ENCODE measurements at regions not wholly inside any gene's neighbourhood (a gene's known extent, or its start where the extent isn't known, plus 50 kb on each side); places are given as distances from the start of the nearest gene placed in this dataset.

DNA sequence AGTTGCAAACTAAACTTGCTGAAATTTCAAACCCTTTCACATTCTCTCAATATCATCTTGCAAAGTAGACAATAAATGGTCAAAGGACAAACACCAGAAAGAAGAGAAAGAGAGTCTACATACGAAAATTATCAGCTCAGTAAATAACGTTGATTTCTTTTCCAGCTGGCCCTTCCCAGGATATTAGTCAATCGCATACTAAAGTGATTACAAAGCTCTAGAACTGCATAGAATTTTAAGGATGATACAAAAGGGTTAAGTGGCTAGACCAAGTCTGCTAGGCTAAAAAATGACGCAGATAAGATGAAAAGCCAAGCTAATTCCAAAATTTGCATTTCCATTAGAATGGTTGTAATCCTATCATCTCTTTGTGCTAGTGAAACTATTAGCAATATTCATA, 405.7 kb downstream of the FBXO15 start:
- no peak overlapping the region for H3K27ac ChIP-seq
- TF ChIP-seq ZFX (IDR thresholded peaks at IDR 0.05), result no peak
- TF ChIP-seq, protein P1, sequence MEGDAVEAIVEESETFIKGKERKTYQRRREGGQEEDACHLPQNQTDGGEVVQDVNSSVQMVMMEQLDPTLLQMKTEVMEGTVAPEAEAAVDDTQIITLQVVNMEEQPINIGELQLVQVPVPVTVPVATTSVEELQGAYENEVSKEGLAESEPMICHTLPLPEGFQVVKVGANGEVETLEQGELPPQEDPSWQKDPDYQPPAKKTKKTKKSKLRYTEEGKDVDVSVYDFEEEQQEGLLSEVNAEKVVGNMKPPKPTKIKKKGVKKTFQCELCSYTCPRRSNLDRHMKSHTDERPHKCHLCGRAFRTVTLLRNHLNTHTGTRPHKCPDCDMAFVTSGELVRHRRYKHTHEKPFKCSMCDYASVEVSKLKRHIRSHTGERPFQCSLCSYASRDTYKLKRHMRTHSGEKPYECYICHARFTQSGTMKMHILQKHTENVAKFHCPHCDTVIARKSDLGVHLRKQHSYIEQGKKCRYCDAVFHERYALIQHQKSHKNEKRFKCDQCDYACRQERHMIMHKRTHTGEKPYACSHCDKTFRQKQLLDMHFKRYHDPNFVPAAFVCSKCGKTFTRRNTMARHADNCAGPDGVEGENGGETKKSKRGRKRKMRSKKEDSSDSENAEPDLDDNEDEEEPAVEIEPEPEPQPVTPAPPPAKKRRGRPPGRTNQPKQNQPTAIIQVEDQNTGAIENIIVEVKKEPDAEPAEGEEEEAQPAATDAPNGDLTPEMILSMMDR (conservative IDR thresholded peaks at IDR 0.05), result no peak

DNA sequence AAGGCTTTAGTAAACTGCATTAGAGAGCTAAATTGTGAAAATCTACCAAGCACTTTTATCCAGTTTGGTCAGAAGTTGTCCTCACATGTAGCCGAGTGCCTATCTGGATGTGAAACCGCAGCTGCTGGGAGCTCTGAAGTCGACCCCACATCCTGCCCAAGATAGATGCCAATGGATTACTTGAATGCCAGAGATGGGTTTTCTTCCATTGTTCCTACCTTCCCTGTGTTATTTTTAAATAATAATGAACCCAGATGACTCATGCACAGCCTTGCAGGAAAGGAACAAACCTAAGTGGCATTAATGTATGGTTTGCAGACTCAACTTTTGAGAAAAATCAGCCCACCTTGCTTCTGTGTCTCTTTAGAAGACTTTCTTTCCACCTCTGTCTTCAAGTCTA, 408.5 kb downstream of the FBXO15 start:
- H3K27ac ChIP-seq, result no peak overlapping the region
- TF ChIP-seq, protein P1 (conservative IDR thresholded peaks at IDR 0.05), result no peak
- no peak for TF ChIP-seq ZFX (IDR thresholded peaks at IDR 0.05)

DNA sequence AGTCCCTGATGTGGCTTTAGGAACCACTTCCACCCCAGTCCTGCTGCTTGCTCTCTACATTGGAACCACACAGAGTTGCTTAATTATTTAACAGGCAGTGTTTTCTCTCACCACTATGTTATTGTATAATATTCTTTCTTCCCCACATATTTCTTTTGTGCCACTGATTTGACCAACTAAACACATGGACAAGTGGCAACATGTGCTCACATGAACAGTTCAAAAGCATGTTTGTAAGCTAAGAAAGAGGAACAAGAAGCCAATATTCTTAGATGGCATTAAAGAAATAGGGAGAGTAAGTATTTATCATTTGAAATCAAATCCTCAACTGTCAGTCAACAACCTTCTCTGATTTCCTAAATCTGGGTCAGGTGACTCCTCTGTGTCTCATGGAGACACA, 409.6 kb downstream of the FBXO15 start:
- no peak overlapping the region for H3K27ac ChIP-seq
- TF ChIP-seq ZFX (IDR thresholded peaks at IDR 0.05), result no peak
- TF ChIP-seq, protein P1 (conservative IDR thresholded peaks at IDR 0.05), result no peak

DNA sequence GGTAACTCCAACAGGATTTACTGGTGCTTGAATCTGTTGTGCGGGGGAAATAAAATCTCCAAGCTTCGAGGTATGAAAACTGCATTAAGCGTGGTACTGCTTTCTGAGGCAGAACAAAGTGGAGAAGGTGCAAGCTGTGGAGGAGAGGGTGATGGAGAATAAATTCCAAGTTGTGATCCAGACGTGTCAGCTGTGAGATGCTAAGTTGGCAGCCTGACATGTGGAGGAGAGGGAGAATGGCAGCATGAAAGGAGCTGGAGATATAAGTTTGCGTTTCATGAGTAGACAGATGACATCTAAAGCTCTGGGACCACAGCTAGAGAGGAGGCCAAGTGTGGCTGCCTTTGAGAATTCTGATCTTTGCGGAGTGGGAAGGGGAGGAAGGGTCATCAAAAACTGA, 411.8 kb downstream of the FBXO15 start:
- TF ChIP-seq ZFX (IDR thresholded peaks at IDR 0.05), result no peak
- TF ChIP-seq, protein P1 (conservative IDR thresholded peaks at IDR 0.05), result no peak
- H3K27ac ChIP-seq, result peak overlapping the region; percentile 30; the same call in 1 of the 2 replicates

DNA sequence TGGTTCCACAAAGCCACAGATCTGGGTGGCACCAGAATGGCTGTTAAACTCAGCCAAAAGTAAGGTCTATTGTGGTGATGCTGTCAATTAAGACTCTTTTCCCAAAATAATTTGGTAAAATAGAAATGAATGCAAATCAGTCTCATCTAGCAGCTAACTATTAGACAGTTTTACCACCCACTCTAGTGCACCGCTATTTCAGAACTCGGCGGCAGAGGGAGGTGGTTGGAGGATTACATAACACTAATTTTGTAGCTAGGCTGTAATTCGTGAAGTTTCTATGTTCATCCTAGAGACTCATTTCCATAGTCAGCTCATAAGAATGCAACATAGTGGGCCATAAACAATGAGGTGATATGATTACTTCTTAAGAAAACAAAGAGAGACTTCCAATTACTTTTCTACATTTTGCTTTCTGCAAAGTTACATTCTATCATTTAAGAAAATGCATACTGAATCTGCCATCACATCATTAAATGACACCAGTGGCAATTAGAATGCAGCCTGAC, 413.8 kb downstream of the FBXO15 start:
- peak overlapping the region; percentile 56 for H3K27ac ChIP-seq
- no peak for TF ChIP-seq ZFX (IDR thresholded peaks at IDR 0.05)
- TF ChIP-seq, protein P1 (conservative IDR thresholded peaks at IDR 0.05), result no peak

DNA sequence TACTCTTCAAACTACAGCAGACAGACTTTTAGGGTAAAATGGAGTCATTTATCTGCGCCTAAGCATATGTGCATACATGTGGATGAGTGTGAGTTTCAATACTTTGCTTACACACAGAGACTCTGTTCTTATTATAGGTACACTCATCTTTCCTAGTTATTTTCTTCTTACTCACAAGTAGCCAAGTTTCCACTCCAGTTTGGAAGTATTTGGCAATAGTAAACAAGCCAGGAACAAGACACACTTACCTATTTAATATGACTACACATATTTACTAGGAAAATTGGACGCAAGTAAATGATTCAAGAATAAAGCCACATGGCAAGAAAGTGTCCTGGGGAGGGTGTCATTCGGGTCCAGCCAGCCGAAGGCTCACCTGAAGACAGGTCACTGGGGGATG, 414.3 kb downstream of the FBXO15 start:
- TF ChIP-seq ZFX (IDR thresholded peaks at IDR 0.05), result no peak
- TF ChIP-seq, protein P1 (conservative IDR thresholded peaks at IDR 0.05), result no peak

DNA sequence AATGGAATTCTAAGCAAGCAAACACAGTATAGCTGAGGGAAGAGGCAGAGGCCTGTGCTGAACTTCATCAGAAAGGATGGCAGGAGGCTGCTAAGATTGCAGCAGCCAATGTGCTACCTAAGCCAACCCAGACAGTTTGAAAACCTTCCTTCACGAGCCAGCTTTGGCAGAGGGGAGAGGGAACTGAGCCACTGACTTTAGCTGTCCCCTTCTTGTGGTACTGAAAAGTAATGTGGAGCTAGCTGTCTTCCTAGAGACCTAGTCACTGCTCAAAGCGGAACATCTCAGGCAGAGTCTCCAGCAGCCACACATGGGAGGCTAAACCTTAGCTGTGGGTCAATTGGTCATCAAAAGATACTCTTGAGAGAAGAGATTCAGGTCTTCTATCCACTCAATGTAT, 419.0 kb downstream of the FBXO15 start:
- no peak overlapping the region for H3K27ac ChIP-seq
- no peak for TF ChIP-seq ZFX (IDR thresholded peaks at IDR 0.05)
- TF ChIP-seq, protein P1 (conservative IDR thresholded peaks at IDR 0.05), result no peak

More for the DNA sequence above, 414.3 kb downstream of the FBXO15 start:
- peak overlapping the region; percentile 56 for H3K27ac ChIP-seq

Measured in C4-2B (cell line).